ENCODE measurements at regions not wholly inside any gene's neighbourhood (a gene's known extent, or its start where the extent isn't known, plus 50 kb on each side); places are given as distances from the start of the nearest gene placed in this dataset.

- TF ChIP-seq CTCF (conservative IDR thresholded peaks at IDR 0.05; ENCODE audit: low read depth in 2 of 2) (no peak), EZH2 (IDR thresholded peaks at IDR 0.05; ENCODE audit: low read depth, unreplicated experiment) (no peak), STAT1 (IDR thresholded peaks at IDR 0.05; ENCODE audit: unreplicated experiment) (no peak), POLR2AphosphoS5 (IDR thresholded peaks at IDR 0.05; ENCODE audit: low read depth) (no peak), REST (IDR thresholded peaks at IDR 0.05; ENCODE audit: unreplicated experiment) (no peak)
Observed at GRCh38 chr2:14928056-14928455, 295.5 kb downstream of the LRATD1 start.

All from GM23338 (cell line).